GM12891 (cell line): ENCODE measurements at regions not wholly inside any gene's neighbourhood (a gene's known extent, or its start where the extent isn't known, plus 50 kb on each side); places are given as distances from the start of the nearest gene placed in this dataset.
"Not testable (repeated sequence)": the region's sequence is repeated elsewhere in the genome, so short reads cannot be mapped to it uniquely, and the experiment has no call there.

Experiments used
- DNase-seq: peaks from one replicate; pipeline ENCODE4 v3.0.0; 2011; ENCODE audit warnings: low spot score; ENCODE audit not compliant: insufficient read length
- FAIRE-seq: peaks from 2 replicates; lab custom pipeline; 2011; peaks lifted over from hg19 to GRCh38; lab: Jason Lieb, UNC
- PAX5 ChIP-seq: IDR thresholded peaks from 2 replicates; pipeline ENCODE4 v1.6.1; 2011; ENCODE audit warnings: low read length, moderate library complexity, mild to moderate bottlenecking; ENCODE audit not compliant: insufficient read depth, severe bottlenecking
- POLR2A ChIP-seq: IDR thresholded peaks from 2 replicates; pipeline ENCODE4 v1.6.1; 2011; ENCODE audit warnings: low read depth, low read length, control low read depth
- POLR2AphosphoS5 ChIP-seq: IDR thresholded peaks from 2 replicates; pipeline ENCODE4 v1.6.1; 2011; ENCODE audit warnings: low read depth, low read length, control low read depth
- POU2F2 ChIP-seq: IDR thresholded peaks from 2 replicates; pipeline ENCODE4 v1.6.1; 2011; ENCODE audit warnings: low read depth, mild to moderate bottlenecking, control low read depth, low read length, moderate library complexity
- SPI1 ChIP-seq: IDR thresholded peaks from 2 replicates; pipeline ENCODE4 v1.6.1; 2011; ENCODE audit warnings: low read depth, low read length, control low read depth
- TAF1 ChIP-seq: IDR thresholded peaks from 2 replicates; pipeline ENCODE4 v1.6.1; 2011; ENCODE audit warnings: low read depth, low read length, control low read depth

- TF ChIP-seq POLR2AphosphoS5 = no peak
- TF ChIP-seq POLR2A = no peak
- no peak for TF ChIP-seq POU2F2
- TF ChIP-seq PAX5 = no peak
- no peak for TF ChIP-seq SPI1
- TF ChIP-seq TAF1 = no peak
- DNase-seq (no peak), FAIRE-seq (no peak)
Observed at GRCh38 chr7:67341153-67341768, 344.6 kb downstream of the TYW1 start.

- no peak for DNase-seq
- TF ChIP-seq POU2F2 (no peak), POLR2A (no peak), SPI1 (no peak), POLR2AphosphoS5 (no peak), PAX5 (no peak), TAF1 (no peak)
- no peak for FAIRE-seq
Observed at GRCh38 chr7:67343114-67343513, 346.5 kb downstream of the TYW1 start.

GRCh38 chr7:67343572-67343971 lies 346.9 kb downstream of the TYW1 start:
- FAIRE-seq = no peak
- no peak for DNase-seq
- TF ChIP-seq PAX5 (no peak), POLR2A (no peak), SPI1 (no peak), TAF1 (no peak), POLR2AphosphoS5 (no peak), POU2F2 (no peak)

- no peak for TF ChIP-seq POLR2AphosphoS5
- no peak for TF ChIP-seq POLR2A
- TF ChIP-seq PAX5 = no peak
- no peak for TF ChIP-seq TAF1
- TF ChIP-seq SPI1 = no peak
- TF ChIP-seq POU2F2 = no peak
- DNase-seq (no peak), FAIRE-seq (no peak)
Observed at GRCh38 chr7:67344481-67345193, 348.0 kb downstream of the TYW1 start.

- FAIRE-seq = no peak
- TF ChIP-seq SPI1 (no peak), POLR2AphosphoS5 (no peak), PAX5 (no peak), POU2F2 (no peak), TAF1 (no peak), POLR2A (no peak)
Observed at GRCh38 chr7:67346126-67346525, 349.5 kb downstream of the TYW1 start.

GRCh38 chr7:67346876-67347275 lies 350.2 kb downstream of the TYW1 start:
- DNase-seq (no peak), FAIRE-seq (no peak)
- TF ChIP-seq POLR2AphosphoS5 = no peak
- TF ChIP-seq POLR2A = no peak
- no peak for TF ChIP-seq TAF1
- TF ChIP-seq POU2F2 = no peak
- no peak for TF ChIP-seq SPI1
- no peak for TF ChIP-seq PAX5

More at GRCh38 chr7:67346126-67346525, 349.5 kb downstream of the TYW1 start:
- DNase-seq = no peak

GRCh38 chr7:67348171-67348570 lies 351.5 kb downstream of the TYW1 start:
- no peak for TF ChIP-seq POLR2A
- no peak for TF ChIP-seq PAX5
- no peak for TF ChIP-seq TAF1
- TF ChIP-seq POU2F2 = no peak
- TF ChIP-seq POLR2AphosphoS5 = no peak
- TF ChIP-seq SPI1 = no peak
- FAIRE-seq (no peak), DNase-seq (no peak)

GRCh38 chr7:67357653-67358052 lies 361.0 kb downstream of the TYW1 start:
- not testable (repeated sequence) for FAIRE-seq, DNase-seq

- DNase-seq = not testable (repeated sequence)
Observed at GRCh38 chr7:67358316-67358715, 361.7 kb downstream of the TYW1 start.

GRCh38 chr7:67358738-67359137 lies 362.1 kb downstream of the TYW1 start:
- not testable (repeated sequence) for FAIRE-seq, DNase-seq

More at GRCh38 chr7:67358316-67358715, 361.7 kb downstream of the TYW1 start:
- FAIRE-seq = not testable (repeated sequence)
